ENCODE measurements at regions not wholly inside any gene's neighbourhood (a gene's known extent, or its start where the extent isn't known, plus 50 kb on each side); places are given as distances from the start of the nearest gene placed in this dataset.

DNA sequence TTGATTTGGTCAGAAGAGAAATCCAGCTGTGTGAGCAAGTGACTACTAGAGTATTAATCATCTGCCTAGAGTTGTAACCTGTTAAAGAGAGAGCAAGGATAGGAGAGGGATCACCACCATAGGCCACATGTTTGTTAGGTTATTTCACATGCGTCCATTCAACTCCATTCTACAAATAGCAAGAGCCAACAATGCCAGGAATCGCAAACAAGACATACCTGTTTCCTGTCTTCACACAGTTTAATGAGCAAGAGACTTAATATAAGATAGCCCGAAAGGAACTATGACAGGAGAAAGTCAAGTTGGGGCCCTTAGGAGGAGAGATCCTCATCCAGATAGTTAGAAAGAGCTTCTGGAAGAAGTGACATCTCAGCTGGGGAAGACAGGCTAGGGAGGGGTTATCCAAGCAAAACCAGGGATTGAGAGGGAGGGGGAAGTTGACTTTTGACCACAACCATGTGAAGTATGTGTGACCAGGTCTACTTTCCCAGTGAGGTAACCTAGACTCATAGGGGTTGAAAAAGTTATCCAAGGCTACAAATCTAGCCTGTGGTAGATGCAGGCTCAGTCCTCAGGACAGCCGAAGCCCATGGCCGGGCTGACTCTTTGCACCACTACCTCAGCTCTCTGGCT lies 147.4 kb downstream of the ALDH8A1 start (continued):
- TF ChIP-seq NRF1 (IDR thresholded peaks at IDR 0.05; ENCODE audit: low read depth, low read length) (no peak), CBX8 (IDR thresholded peaks at IDR 0.05; ENCODE audit: borderline replicate concordance, low read depth, low read length) (no peak), SUZ12 (IDR thresholded peaks at IDR 0.05; ENCODE audit: low read length) (no peak), EZH2 (IDR thresholded peaks at IDR 0.05; ENCODE audit: low read depth, low read length, severe bottlenecking) (no peak), CBX5 (IDR thresholded peaks at IDR 0.05; ENCODE audit: low read depth, low read length) (no peak)
